Stimulated activated naive CD8-positive, alpha-beta T cell treated with anti-CD3 and anti-CD28 coated beads, Interleukin-15, amount 100 ng/mL, for 72 hours (primary cell): ENCODE measurements at regions not wholly inside any gene's neighbourhood (a gene's known extent, or its start where the extent isn't known, plus 50 kb on each side); places are given as distances from the start of the nearest gene placed in this dataset.
"Not testable (repeated sequence)": the region's sequence is repeated elsewhere in the genome, so short reads cannot be mapped to it uniquely, and the experiment has no call there.

Source experiments
- ATAC-seq: fragments of 150-1000 bp; cut with Tn5 transposase; 2 replicates; pipeline ENCODE4 v1.10.0; 2021; ENCODE audit warnings: mild to moderate bottlenecking, moderate library complexity
- DNase-seq, 2 donors: peaks; one replicate each; pipeline ENCODE4 v3.0.0; 2021 to 2022
- H3K27ac Mint-ChIP-seq, 2 donors: one replicate each; pipeline ENCODE4 v1.8.0; 2022; ENCODE audit warnings: mild to moderate bottlenecking in 2 of 2, mixed read lengths in 2 of 2, moderate library complexity in 2 of 2
- H3K27me3 Mint-ChIP-seq: one replicate; pipeline ENCODE4 v1.8.0; 2022; ENCODE audit warnings: mixed read lengths
- H3K4me1 Mint-ChIP-seq: one replicate; pipeline ENCODE4 v1.8.0; 2022; ENCODE audit warnings: mild to moderate bottlenecking, mixed read lengths
- H3K4me3 Mint-ChIP-seq, 2 donors: one replicate each; pipeline ENCODE4 v1.8.0; 2022; ENCODE audit warnings: mild to moderate bottlenecking in 2 of 2, mixed read lengths in 2 of 2, moderate library complexity in 1 of 2
- H3K9me3 Mint-ChIP-seq, 2 donors: one replicate each; pipeline ENCODE4 v1.8.0; 2022; ENCODE audit warnings: mixed read lengths in 2 of 2

- Mint-ChIP-seq H3K4me3 (no peak overlapping the region), H3K27ac (no peak overlapping the region), H3K27me3 (no peaks in the 10 kb centered on the region), H3K4me1 (no peaks in the 10 kb centered on the region), H3K9me3 (no peaks in the 10 kb centered on the region)
- ATAC-seq (no peak), DNase-seq (no peak)
Measured at GRCh38 chr4:126750723-126751122, 882.0 kb upstream of the INTU start.

DNA sequence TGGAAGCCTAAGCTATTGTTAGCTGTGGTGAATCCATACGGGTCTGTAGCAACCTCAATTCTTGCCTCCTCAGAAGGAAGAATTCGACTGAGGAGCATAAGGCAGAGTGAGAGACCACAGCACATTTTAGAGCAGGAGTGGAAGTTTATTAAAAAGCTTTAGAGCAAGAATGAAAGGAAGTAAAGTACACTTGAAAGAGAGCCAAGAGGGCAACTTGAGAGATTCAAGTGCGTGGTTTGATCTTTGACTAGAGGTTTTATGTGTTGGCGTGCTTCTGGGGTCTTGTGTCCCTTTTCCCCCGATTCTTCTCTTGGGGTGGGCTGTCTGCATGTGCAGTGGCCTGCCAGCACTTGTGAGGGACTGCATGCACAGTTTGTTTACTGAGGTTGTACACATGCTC is 880.6 kb upstream of the INTU start:
- H3K27me3 Mint-ChIP-seq, result no peaks in the 10 kb centered on the region
- H3K9me3 Mint-ChIP-seq, result no peaks in the 10 kb centered on the region
- no peak overlapping the region for H3K27ac Mint-ChIP-seq
- H3K4me3 Mint-ChIP-seq, result no peak overlapping the region
- H3K4me1 Mint-ChIP-seq, result no peaks in the 10 kb centered on the region
- ATAC-seq (no peak), DNase-seq (no peak)

DNA sequence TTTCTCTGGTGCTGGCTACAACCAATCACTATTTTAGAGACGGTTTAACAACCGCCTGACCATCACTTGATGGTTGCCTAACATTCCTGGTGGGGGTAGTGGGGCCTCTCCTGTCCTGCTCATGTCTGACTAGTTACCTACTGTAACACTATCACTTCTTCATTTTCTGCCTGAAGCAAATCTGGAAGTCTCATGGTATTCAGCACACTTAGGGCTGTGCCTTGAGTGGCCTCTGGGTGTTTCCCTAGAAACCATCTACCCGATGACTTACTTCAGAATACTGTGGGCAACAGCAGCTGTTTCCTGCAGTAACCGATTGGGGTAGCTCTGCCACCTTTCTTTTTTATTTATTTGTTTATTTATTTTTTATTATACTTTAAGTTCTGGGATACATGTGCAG is 880.1 kb upstream of the INTU start:
- Mint-ChIP-seq H3K4me3 (no peak overlapping the region), H3K9me3 (no peaks in the 10 kb centered on the region), H3K27me3 (no peaks in the 10 kb centered on the region), H3K27ac (no peak overlapping the region), H3K4me1 (no peaks in the 10 kb centered on the region)
- ATAC-seq, result no peak
- no peak for DNase-seq

DNA sequence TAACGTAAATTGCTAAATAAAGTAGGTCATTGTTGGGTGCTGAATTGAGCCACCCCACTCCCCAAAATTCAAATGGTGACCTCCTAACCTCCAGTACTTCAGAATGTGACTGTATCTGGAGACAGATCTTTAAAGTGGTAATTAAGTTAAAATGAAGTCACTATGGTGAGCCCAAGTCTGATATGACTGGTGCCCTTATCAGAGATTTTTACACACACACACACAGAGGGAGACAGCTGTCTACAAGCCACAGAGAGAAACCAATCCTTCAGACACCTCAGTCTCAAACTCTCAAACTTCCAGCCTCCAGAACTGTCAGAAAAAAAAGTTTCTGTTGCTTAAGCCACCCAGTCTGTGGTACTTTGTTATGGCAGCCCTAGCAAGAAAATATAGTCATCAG is 879.2 kb upstream of the INTU start:
- Mint-ChIP-seq H3K27ac (no peak overlapping the region), H3K27me3 (no peaks in the 10 kb centered on the region), H3K9me3 (no peaks in the 10 kb centered on the region), H3K4me1 (no peaks in the 10 kb centered on the region), H3K4me3 (no peak overlapping the region)
- no peak for DNase-seq
- no peak for ATAC-seq

DNA sequence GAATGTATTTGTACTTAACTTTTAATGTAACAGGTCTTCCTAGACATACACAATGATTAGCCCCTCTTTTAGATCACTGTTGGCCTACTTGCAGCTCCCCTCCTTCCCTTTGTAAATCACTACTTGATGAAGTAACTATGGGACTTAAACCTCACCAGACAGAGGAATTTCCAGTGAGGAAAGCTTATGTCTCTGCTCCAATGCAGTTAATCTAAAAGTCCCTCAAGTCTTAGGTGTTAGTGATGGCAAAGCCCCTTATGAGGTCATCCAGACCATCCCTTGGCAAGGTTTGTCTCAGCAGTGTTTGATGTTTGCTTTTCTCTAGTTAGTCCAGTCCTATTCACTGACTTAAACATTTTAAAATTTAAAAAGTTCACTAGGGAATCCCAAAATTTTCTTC is 877.3 kb upstream of the INTU start:
- no peak for ATAC-seq
- peaks cover 0 to 5% of the 10 kb centered on the region in 2 donors for H3K9me3 Mint-ChIP-seq

GRCh38 chr4:126756050-126756829 is 876.5 kb upstream of the INTU start:
- Mint-ChIP-seq H3K9me3 (peaks cover 0 to 5% of the 10 kb centered on the region in 2 donors), H3K4me1 (no peaks in the 10 kb centered on the region), H3K4me3 (no peak overlapping the region), H3K27me3 (no peaks in the 10 kb centered on the region), H3K27ac (no peak overlapping the region)
- no peak for DNase-seq
- no peak for ATAC-seq

More for the DNA sequence above, 877.3 kb upstream of the INTU start:
- no peak overlapping the region for H3K4me3 Mint-ChIP-seq
- H3K27ac Mint-ChIP-seq, result no peak overlapping the region
- H3K27me3 Mint-ChIP-seq, result no peaks in the 10 kb centered on the region
- no peak for DNase-seq
- H3K4me1 Mint-ChIP-seq, result no peaks in the 10 kb centered on the region

GRCh38 chr4:126757219-126757618 is 875.5 kb upstream of the INTU start:
- ATAC-seq, result no peak
- DNase-seq, result no peak
- no peaks in the 10 kb centered on the region for H3K4me1 Mint-ChIP-seq
- peaks cover 0 to 5% of the 10 kb centered on the region in 2 donors for H3K9me3 Mint-ChIP-seq
- H3K27me3 Mint-ChIP-seq, result no peaks in the 10 kb centered on the region
- H3K27ac Mint-ChIP-seq, result no peak overlapping the region
- H3K4me3 Mint-ChIP-seq, result no peak overlapping the region

DNA sequence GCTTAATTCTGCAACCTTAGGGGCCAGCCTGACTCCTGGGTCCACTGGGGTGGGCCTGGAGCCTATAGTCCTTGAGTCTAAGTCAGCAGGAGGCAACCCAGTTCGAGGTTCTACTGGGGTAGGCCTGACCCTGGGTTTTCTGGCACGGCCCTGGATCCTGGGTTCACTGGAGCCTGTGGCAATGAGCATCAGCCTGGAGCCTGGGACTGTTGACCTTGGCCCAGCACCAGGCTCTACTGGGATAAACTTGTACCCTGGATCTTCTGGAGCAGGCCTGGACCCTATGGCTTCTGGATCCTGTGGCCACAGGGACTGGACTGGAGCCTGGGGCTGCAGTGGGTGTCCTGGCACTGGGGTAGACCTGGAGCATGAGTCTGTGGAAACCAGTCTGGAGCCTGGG is 874.3 kb upstream of the INTU start:
- ATAC-seq (no peak), DNase-seq (no peak)
- H3K27me3 Mint-ChIP-seq, result no peaks in the 10 kb centered on the region
- no peak overlapping the region for H3K27ac Mint-ChIP-seq
- H3K4me3 Mint-ChIP-seq, result no peak overlapping the region
- H3K4me1 Mint-ChIP-seq, result no peaks in the 10 kb centered on the region
- H3K9me3 Mint-ChIP-seq, result peaks cover 6 to 9% of the 10 kb centered on the region in 2 donors

- Mint-ChIP-seq H3K27ac (no peak overlapping the region), H3K27me3 (no peaks in the 10 kb centered on the region), H3K4me1 (no peaks in the 10 kb centered on the region), H3K4me3 (no peak overlapping the region), H3K9me3 (peaks cover 8 to 10% of the 10 kb centered on the region in 2 donors)
- no peak for ATAC-seq
- DNase-seq, result no peak
Measured at GRCh38 chr4:126761947-126762662, 870.7 kb upstream of the INTU start.

DNA sequence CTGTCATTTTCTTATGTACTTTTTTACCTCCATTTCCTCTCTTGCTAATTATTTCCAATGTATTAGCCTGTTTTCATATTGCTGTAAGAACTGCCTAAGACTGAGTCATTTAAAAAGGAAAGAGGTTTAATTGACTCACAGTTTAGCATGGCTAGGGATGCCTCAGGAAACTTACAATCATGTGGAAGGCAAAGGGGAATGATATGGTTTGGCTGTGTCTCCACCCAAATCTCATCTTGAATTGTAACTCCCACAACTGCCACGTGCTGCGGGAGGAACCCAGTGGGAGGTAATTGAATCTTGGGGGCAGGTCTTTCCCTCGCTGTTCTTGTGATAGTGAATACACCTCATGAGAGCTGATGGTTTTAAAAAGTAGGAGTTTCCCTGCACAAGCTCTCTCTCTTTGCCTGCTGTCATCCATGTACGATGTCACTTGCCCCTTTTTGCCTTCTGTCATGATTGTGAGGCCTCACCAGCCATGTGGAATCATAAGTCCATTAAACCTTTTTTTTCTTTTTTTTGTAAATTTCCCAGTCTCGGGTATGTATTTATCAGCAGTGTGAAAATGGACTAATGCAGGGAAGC is 870.0 kb upstream of the INTU start:
- no peak overlapping the region for H3K27ac Mint-ChIP-seq
- no peak for ATAC-seq

DNA sequence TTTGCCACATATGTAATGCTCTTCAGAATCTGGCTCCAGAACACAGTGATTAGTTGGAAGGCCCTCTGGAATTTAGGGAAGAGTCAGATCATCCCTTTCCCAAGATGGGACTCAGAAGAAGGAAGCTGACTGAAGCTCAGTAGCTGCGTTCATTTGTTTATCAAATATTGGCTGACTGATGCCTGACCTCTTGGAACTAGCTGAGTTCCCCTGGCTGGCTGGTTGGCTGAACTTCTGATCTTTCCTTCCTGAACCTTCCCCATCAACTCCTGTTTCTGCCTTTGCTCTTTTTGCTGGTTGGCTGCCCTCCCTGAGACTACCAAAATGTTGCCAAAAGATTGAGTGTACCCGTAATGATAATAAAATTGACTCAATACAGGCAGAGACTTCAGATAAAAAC is 866.5 kb upstream of the INTU start:
- DNase-seq (no peak), ATAC-seq (no peak)
- H3K4me3 Mint-ChIP-seq, result no peak overlapping the region
- H3K27me3 Mint-ChIP-seq, result no peaks in the 10 kb centered on the region
- H3K27ac Mint-ChIP-seq, result no peak overlapping the region
- H3K9me3 Mint-ChIP-seq, result peaks cover 5 to 8% of the 10 kb centered on the region in 2 donors
- H3K4me1 Mint-ChIP-seq, result no peaks in the 10 kb centered on the region

More for the DNA sequence above, 870.0 kb upstream of the INTU start:
- Mint-ChIP-seq H3K9me3 (peaks cover 8 to 10% of the 10 kb centered on the region in 2 donors), H3K4me3 (no peak overlapping the region), H3K4me1 (no peaks in the 10 kb centered on the region), H3K27me3 (no peaks in the 10 kb centered on the region)
- DNase-seq, result no peak

DNA sequence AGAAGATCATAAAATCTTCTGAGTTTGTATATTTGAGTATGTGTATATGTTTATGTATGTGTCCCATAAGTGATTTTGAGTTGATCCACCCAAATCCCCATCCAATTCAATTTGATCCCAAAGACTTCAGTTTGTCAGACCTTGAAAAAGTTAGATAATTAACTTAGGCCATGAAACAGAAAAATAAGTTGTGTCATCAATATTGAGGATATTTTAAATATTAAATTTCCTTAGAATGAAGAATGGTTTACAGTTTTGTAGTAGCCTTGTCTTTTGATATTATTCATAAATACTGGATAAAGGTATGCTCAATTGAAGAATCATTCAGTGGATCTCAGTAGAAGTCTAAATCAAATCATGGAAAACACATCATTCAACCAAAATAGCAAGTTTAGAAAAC is 864.4 kb upstream of the INTU start:
- Mint-ChIP-seq H3K9me3 (peaks cover 2 to 3% of the 10 kb centered on the region in 2 donors), H3K4me3 (no peak overlapping the region), H3K27me3 (no peaks in the 10 kb centered on the region), H3K4me1 (no peaks in the 10 kb centered on the region), H3K27ac (no peak overlapping the region)
- DNase-seq, result no peak
- no peak for ATAC-seq

- not testable (repeated sequence) for H3K27ac Mint-ChIP-seq, H3K27me3 Mint-ChIP-seq, ATAC-seq, H3K9me3 Mint-ChIP-seq, DNase-seq, H3K4me3 Mint-ChIP-seq, H3K4me1 Mint-ChIP-seq
Measured at GRCh38 chr4:126770811-126771553, 861.8 kb upstream of the INTU start.

DNA sequence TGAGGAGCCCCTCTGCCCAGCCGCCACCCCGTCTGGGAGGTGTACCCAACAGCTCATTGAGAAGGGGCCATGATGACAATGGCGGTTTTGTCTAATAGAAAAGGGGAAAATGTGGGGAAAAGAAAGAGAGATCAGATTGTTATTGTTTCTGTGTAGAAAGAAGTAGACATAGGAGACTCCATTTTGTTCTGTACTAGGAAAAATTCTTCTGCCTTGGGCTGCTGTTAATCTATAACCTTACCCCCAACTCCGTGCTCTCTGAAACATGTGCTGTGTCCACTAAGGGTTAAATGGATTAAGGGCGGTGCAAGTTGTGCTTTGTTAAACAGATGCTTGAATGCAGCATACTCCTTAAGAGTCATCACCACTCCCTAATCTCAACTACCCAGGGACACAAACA is 861.1 kb upstream of the INTU start:
- not testable (repeated sequence) for DNase-seq, H3K4me1 Mint-ChIP-seq, H3K27ac Mint-ChIP-seq, H3K27me3 Mint-ChIP-seq, ATAC-seq, H3K4me3 Mint-ChIP-seq, H3K9me3 Mint-ChIP-seq

- no peaks in the 10 kb centered on the region for H3K27me3 Mint-ChIP-seq
- no peak for DNase-seq
Measured at GRCh38 chr4:126772662-126773061, 860.1 kb upstream of the INTU start.

More at GRCh38 chr4:126772662-126773061, 860.1 kb upstream of the INTU start:
- no peak overlapping the region for H3K4me3 Mint-ChIP-seq
- ATAC-seq, result no peak
- H3K4me1 Mint-ChIP-seq, result no peaks in the 10 kb centered on the region
- no peaks in the 10 kb centered on the region for H3K9me3 Mint-ChIP-seq
- no peak overlapping the region for H3K27ac Mint-ChIP-seq
